ENCODE measurements at regions not wholly inside any gene's neighbourhood (a gene's known extent, or its start where the extent isn't known, plus 50 kb on each side); places are given as distances from the start of the nearest gene placed in this dataset.

DNA sequence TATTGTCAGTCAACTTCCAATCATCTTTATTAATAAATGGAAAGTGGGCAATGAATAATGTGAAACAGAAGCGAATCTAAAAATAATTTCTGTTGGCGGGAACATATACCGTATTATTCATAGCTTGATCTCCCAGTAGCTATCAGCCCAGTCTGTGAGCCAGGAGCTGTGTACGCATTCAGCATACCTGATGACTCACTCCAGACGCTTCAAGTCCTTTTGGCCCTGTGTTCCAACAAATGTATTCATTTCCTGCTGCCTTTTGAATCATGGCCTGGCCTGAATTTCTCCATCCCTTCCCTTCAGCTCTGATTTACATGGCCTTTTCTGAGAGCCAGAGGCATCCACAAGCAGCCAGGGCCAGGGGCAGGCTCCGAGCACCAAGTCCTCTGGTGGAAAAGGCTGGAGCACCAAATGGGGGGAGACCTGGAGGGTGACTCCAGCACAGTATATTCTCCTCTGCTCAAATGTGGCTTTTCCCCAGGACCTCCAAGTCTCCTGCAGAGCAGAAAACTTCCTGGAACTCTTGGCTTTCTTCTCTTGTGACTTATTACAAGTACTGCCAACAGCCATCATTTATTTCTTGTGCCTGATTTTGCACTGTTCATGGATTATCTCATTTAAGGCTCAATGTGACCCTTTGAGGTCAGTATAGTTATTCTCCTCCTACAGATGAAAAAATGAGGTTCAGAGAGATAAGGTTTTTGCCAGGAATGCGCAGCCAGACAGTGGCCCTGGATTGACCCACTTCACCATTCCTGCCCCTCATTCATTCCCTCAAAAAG lies 108.7 kb downstream of the EN1 start:
- DNase-seq (ENCODE audit: low spot score), result peak; percentile 88

GRCh38 chr2:118738106-118738505 lies 109.3 kb downstream of the EN1 start:
- DNase-seq (ENCODE audit: low spot score), result no peak

DNA sequence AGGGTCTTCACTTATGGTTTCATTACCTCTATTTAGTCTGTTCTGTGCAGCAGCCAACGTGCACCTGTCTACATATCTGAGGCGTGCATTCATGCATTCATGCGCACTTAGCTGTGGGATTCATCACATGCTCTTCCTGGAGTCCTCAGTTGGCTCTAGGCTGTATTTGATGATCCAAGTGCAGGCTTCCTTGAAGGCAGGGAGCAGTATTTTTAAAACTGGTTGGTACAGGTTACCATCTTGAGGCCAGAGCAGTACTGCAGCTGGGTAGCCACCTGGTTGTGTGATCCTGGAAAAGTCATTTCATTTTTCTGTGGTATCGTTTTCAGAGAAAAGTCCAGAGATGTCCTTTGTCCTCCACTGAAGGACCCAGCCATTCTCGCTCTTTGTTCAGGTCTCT lies 109.8 kb downstream of the EN1 start:
- DNase-seq (ENCODE audit: low spot score), result no peak

- no peak for DNase-seq (ENCODE audit: low spot score)
These were observed 115.0 kb downstream of the EN1 start for GRCh38 chr2:118732432-118732831.

DNA sequence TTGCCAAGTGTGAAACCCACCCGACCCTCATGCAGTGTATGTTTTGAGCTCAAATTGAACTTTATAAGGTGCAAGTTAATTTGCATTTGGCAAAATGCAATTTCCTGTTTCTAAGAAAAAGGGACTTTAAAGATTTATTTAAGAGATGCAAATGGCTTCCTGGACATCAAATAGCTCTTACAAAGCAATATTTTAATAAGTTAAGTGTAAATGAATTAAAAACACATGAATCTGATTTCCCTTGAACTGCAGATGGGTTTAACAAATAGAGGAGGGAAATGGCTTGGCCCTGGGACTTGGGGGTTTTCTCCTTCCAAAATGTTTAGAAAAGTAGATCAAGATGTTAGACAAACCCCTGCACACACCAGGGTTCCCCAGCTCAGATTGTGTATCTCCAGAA lies 116.0 kb downstream of the EN1 start:
- no peak for DNase-seq (ENCODE audit: low spot score)

DNA sequence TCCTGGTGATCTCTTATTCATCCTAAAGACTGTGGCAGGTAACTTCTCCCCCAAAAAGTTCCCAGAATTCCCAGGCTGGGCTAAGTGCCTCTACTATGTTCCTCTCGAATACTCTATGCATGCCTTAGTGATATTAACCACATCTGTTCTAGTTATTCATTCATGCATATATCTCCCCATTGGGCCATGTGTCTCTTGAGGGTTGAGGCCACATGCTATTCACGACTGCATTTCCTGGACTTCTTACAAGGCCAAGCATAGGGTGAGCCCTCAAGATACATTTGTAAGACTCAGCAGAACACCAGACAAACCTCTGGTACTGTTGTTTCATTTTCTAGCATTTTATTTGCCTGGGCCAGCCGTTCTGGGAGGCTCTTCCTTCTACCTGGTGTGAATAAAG lies 117.0 kb downstream of the EN1 start:
- DNase-seq (ENCODE audit: low spot score), result no peak

DNA sequence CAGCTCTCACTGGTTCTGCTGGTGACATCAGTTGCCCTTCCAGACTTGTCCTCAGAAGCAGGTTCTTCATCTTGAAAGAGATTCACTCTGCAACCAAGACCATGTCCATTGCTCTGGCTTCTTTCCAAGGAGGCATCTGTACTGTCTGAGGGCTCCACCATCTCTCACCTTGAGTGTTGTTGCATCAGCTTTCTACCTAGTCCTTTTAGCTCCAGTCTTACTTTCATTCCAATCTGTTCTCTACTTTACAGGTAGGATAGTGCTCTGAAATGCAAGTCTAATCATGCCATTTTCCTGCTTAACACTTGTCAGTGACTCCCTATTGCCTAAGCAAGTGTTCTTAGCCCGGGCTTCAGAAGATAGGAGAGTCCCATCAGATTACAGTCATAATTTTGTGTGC lies 117.7 kb downstream of the EN1 start:
- no peak for DNase-seq (ENCODE audit: low spot score)

- no peak for DNase-seq (ENCODE audit: low spot score)
These were observed 118.5 kb downstream of the EN1 start for GRCh38 chr2:118728984-118729383.

DNA sequence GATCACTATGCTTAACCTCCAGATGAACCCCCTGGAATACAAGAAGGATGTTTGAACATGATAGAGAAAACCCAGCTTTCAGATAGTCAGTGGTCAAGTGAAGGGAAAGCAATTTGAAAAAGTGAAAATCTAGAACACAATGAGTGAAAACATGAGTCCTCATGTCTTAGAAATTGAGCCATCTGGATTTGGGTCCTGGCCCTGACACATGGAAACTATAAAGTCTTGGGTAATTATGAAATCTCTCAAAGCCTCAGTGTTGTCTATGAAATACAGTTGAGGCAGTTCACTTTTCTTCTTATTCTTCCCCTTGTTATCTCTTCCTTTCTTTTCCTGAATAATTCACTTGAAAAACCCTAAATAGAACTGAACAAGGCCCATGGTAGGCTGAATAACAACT lies 120.6 kb downstream of the EN1 start:
- no peak for DNase-seq (ENCODE audit: low spot score)

- DNase-seq (ENCODE audit: low spot score), result no peak
These were observed 124.1 kb downstream of the EN1 start for GRCh38 chr2:118723394-118723793.

DNA sequence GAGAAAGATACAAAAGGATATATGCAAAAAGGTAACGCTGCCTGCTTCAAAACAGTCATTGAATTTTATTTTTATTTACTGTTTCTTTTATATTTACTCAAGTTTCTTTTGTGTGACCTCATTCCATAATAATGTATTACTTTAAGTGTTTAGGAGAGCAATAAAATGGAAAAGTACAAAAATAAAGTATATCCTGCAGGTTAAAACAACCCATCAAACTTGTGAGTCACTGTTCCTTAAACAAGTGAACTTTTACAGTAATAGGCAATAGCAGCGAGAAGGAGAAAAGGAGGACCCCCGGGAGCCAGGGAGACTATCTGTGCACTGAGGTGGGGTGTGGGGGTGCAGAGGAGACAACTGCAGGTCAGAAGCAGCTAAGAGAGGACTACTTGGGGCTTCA lies 124.5 kb downstream of the EN1 start:
- DNase-seq (ENCODE audit: low spot score), result no peak

GRCh38 chr2:118721817-118722551 lies 125.5 kb downstream of the EN1 start:
- DNase-seq (ENCODE audit: low spot score), result no peak

GRCh38 chr2:118720866-118721265 lies 126.6 kb downstream of the EN1 start:
- DNase-seq (ENCODE audit: low spot score), result no peak

GRCh38 chr2:118718921-118719320 lies 128.5 kb downstream of the EN1 start:
- no peak for DNase-seq (ENCODE audit: low spot score)

DNA sequence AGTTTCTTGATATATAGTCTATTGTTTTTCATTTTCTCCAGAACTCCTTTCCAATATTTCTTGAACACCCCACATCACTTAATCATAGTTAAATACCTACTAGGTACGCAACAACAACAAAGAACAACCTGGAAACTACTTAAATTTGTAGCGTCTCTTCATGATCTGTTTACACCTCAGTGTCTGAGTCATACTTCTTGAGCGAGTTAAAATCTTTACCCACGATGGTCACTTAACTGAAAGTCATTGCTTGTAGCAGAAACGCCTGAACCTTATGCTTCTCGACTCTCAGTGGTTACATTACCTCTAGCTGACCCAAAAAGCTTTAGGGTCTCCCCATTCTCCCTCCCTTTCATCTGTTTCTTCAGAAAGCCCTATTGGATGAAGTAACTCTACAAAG lies 131.3 kb downstream of the EN1 start:
- DNase-seq (ENCODE audit: low spot score), result no peak

DNA sequence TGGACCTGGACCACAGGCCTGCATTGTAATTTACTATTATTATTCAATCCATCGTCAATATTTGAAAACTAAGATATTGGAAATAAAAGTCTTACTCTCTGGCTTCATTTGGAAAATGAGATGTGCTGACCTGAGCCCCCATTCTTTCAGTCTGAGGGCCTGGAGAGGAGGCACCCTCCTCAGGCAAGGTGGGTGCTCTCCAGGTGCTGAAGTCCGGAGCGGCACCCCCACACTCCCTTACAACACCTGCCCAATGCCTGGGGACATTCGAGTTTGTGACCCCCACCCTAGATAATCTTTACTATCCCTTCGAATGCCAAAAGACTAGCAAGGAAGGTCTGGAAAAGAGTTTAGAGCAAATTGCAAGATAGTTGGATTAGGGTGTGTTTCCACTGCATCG lies 133.3 kb downstream of the EN1 start:
- no peak for DNase-seq (ENCODE audit: low spot score)

- no peak for DNase-seq (ENCODE audit: low spot score)
These were observed 135.8 kb downstream of the EN1 start for GRCh38 chr2:118711603-118712002.

DNA sequence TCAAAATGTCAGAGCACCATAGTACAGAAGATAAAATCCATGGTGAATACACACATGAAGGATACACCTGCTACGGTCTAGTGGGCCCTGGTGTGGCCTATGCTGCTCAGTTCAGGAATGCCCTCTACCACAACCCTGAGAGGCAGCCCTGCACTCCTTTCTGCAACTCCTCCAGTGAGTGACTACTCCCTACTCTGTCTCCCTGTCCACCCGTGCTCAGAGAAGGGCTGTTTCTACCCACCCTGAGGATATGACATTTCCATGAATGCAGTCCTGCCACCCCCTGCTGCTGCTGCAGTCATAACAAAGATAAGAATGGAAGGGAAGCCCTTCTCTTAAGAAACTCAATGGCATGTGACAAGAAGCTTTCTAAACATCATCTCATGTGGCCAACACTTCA lies 137.0 kb downstream of the EN1 start:
- no peak for DNase-seq (ENCODE audit: low spot score)

- DNase-seq (ENCODE audit: low spot score), result no peak
These were observed 137.7 kb downstream of the EN1 start for GRCh38 chr2:118709786-118710185.

- DNase-seq (ENCODE audit: low spot score), result no peak
These were observed 140.6 kb downstream of the EN1 start for GRCh38 chr2:118706844-118707243.

- no peak for DNase-seq (ENCODE audit: low spot score)
These were observed 141.1 kb downstream of the EN1 start for GRCh38 chr2:118706371-118706770.

GRCh38 chr2:118705032-118705431 lies 142.4 kb downstream of the EN1 start:
- peak; percentile 48 for DNase-seq (ENCODE audit: low spot score)

GRCh38 chr2:118699447-118700175 lies 147.8 kb downstream of the EN1 start:
- no peak for DNase-seq (ENCODE audit: low spot score)

All from H4 (cell line).